Left forelimb (tissue), 1 donor: ENCODE measurements at regions not wholly inside any gene's neighbourhood (a gene's known extent, or its start where the extent isn't known, plus 50 kb on each side); places are given as distances from the start of the nearest gene placed in this dataset.
"Not testable (repeated sequence)": the region's sequence is repeated elsewhere in the genome, so short reads cannot be mapped to it uniquely, and the experiment has no call there.

Experiments used
- DNase-seq: peaks from one replicate; pipeline ENCODE4 v3.0.0-alpha.2; 2018; ENCODE audit warnings: low spot score

GRCh38 chr7:153010416-153010815 lies 250.9 kb downstream of the ACTR3B start:
- DNase-seq, result no peak

DNA sequence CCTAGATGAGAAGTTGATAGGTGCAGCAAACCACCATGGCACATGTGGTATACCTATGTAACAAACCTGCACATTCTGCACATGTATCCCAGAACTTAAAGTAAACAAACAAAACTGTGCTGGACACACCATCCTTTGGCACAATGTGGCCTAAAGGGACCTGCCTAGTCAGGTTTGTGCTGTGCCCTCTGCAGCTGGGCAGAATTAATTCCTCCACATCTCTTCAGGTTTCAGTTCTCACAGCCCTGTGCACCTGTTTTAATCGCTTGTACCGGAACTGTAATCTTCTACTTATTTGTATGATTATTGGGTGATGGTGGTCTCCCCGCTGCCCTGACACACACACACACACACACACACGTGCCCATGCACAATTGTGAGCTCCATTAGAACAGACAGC lies 252.7 kb downstream of the ACTR3B start:
- no peak for DNase-seq

DNA sequence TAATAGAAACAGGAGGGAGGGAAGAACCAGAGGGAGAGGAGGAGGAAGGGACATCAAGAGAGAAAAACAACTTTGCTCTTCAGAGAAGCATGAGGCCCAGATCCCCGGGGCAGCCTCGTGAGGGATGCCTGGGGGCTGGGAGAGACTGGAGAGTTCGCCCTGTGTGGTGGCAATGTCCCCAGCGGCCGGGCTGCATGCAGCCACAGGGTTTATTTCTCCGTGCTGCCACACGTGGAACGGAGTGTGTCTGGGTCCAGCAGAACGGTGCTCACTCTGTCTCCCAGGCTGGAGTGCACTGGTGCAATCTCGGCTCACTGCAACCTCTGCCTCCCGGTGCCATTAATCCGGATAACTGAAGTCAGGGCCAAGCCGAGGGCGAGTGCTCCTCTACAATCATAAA lies 257.7 kb downstream of the ACTR3B start:
- no peak for DNase-seq

DNA sequence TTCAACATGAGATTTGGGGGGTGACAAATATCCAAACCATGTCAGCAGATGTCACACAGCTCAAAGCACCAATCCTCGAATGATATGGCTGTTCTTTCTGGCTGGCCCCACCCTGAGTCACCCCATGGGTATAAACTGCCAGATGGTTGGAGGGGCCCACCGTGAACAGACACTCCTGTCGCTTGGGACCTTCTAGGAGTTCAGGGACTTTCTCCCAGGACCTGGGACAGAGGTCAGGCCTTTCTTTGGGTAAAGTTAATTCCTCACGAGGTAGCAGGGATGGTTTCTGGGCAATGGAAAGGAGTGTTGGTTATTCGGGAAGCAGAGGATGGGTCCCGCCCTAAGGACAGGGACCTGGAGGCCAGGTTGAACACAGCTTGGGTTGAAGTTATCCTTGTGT lies 262.0 kb downstream of the ACTR3B start:
- DNase-seq, result no peak

GRCh38 chr7:153022475-153023193 lies 263.1 kb downstream of the ACTR3B start:
- DNase-seq, result no peak

GRCh38 chr7:153023194-153023592 lies 263.6 kb downstream of the ACTR3B start:
- no peak for DNase-seq

GRCh38 chr7:153027210-153027609 lies 267.7 kb downstream of the ACTR3B start:
- no peak for DNase-seq

DNA sequence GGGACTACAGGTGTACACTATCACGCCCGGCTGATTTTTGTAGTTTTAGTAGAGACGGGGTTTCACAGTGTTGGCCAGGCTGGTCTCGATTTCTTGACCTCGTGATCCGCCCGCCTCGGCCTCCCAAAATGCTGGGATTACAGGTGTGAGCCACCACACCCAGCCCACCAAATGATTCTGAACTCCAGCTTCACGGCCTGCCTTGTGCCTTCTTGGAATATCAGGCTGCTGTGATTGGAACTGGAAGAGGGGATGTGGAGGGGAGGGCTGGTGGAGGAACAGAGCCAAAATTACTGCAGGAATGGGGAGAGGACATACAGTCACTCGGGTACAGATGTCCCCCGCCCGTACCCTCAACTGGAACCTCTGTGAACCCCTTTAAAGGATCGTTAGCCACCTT lies 268.4 kb downstream of the ACTR3B start:
- DNase-seq, result no peak

- no peak for DNase-seq
These were observed 271.4 kb downstream of the ACTR3B start for GRCh38 chr7:153030976-153031375.

DNA sequence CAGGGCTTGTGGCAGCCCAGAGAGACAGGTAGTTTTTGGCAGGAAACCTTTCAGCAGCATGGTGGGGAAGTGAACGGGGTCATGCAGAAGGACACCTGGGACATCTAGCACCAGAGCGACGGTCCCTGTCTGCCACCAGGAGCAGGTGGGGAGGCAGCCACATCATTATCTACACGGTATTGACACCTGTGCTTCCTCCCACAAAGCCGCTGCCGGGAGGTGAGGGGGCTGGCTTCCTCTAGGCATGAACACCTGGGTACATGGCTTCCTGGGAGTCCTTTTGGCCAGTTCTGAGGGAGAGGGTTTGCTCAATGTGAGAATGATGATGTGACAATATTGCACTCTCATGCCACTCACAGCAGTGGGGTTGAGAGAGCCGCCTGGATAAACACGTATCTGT lies 275.2 kb downstream of the ACTR3B start:
- DNase-seq, result no peak

GRCh38 chr7:153036396-153037063 lies 277.0 kb downstream of the ACTR3B start:
- DNase-seq, result no peak

- no peak for DNase-seq
These were observed 283.9 kb downstream of the ACTR3B start for GRCh38 chr7:153043440-153043839.

GRCh38 chr7:153044981-153045380 lies 285.4 kb downstream of the ACTR3B start:
- DNase-seq, result no peak

- DNase-seq, result no peak
These were observed 287.8 kb downstream of the ACTR3B start for GRCh38 chr7:153047079-153047959.

DNA sequence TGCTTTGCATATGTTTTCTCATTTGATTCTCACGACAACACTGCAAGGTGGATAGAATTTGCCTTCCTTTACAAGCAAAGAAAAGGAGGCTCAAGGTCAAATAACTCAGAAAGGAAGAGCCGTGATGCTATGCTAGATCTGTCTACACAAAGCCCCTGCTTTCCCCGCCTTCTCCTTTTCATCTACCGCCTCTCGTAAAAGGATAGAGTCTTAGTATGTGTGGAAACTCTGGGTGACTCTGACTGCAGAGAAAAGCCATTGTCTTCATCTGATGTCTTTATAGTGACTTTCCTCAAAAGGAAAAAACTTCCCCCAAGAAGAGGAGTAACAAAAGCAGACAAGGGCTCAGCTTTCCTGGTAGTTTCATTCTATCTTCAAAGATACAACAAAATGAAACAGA lies 292.7 kb downstream of the ACTR3B start:
- DNase-seq, result no peak

GRCh38 chr7:153061910-153062528 lies 302.5 kb downstream of the ACTR3B start:
- DNase-seq, result no peak

- DNase-seq, result no peak
These were observed 305.5 kb downstream of the ACTR3B start for GRCh38 chr7:153065051-153065450.

DNA sequence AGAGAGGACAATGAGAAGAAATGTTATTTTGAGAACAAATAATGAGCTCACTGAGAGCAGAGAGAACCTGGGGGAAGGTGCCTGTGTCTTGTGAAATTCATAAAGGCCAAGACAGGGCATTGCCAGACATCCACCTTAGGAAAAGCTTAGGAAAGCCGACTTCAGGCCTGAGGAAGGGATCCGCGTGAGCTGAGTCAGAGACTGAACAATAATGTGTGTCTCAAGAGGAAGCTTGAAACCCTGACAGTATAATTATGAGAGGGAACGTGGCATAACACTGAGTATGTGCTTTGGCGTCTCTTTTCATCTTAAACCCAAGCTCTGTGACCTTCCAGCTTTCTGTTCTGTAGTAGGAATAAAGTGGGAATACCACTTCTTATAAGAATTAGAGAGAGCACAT lies 307.2 kb downstream of the ACTR3B start:
- no peak for DNase-seq

DNA sequence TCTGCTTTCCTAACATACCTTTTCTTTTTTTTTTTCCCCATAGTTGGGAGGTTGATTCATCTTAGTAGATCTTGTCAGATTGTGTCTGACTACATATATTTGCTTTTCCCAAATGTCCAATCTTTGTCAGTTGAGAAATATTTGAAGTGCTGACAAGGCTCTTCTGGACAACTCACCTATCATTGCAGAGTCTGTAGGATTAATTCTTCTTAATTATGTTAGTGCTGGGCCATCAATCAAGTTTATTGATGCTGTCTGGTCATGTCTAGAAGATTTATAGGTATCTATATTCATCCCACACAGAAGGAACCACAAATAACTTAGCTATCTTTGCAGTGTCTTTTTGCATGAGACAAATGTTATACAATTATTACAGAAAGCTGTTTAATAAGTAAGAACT lies 310.6 kb downstream of the ACTR3B start:
- no peak for DNase-seq

DNA sequence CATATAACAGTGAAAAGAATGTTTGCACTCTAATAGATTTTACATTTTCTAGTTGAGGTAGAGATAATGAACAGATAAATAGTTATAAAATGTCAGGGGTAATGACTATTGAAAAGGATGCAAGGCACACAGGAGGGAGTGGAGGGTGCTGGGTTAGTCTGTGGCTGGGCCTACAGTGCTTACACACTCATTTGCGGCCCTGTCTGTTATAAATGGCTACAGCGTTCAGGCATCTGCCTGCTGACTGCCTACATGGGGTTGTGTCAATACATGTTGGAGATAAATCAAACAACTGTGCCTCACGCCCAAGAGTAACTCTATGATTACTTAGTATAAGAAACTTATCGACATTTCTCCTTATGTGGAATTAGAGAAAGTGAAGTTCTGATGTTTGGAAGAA lies 313.3 kb downstream of the ACTR3B start:
- DNase-seq, result no peak

DNA sequence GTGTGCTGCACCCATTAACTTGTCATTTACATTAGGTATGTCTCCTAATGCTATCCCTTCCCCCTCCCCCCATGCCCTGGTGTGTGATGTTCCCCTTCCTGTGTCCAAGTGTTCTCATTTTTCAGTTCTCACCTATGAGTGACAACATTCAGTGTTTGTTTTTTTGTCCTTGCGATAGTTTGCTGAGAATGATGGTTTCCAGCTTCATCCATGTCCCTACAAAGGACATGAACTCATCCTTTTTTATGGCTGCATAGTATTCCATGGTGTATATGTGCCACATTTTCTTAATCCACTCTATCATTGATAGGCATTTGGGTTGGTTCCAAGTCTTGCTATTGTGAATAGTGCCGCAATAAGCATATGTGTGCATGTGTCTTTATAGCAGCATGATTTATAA lies 316.7 kb downstream of the ACTR3B start:
- DNase-seq, result not testable (repeated sequence)

DNA sequence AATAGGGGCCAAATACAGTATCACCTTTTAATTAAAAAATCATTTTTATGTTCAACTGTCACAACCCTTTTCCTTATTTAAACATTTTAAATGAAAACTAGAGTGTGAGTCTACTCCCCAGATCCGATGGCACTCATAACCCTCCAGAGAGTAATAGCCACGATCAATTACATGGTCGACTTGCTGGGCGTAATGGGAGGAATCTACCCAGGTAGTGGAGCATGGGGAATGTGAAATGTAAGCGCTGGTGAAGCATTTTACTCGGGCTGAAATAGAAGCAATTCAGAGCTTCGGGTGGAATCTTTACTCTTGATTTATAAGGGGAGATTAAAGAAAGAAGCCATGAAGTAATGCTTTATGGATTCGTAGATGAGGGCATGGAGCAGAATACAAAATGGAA lies 321.9 kb downstream of the ACTR3B start:
- no peak for DNase-seq
